H1 (cell line): ENCODE measurements at regions not wholly inside any gene's neighbourhood (a gene's known extent, or its start where the extent isn't known, plus 50 kb on each side); places are given as distances from the start of the nearest gene placed in this dataset.

Source experiments
- CBX5 ChIP-seq: fragments of 300-800, 300-1000 bp; sonication (generic); IDR thresholded peaks from 2 replicates; pipeline ENCODE4 v1.7.1; 2016; ENCODE audit warnings: antibody characterized with exemption, low read length, low read depth
- CHD7 ChIP-seq: fragments of 300-600 bp; sonication (generic); IDR thresholded peaks from 2 replicates; pipeline ENCODE4 v1.7.1; 2012; ENCODE audit warnings: low read length, moderate library complexity, mild to moderate bottlenecking, inconsistent platforms; ENCODE audit not compliant: insufficient replicate concordance
- CREB1 ChIP-seq: IDR thresholded peaks from 2 replicates; pipeline ENCODE4 v1.6.1; 2012; ENCODE audit warnings: inconsistent platforms
- EGR1 ChIP-seq: IDR thresholded peaks from 2 replicates; pipeline ENCODE4 v1.6.1; 2011; ENCODE audit warnings: low read depth, low read length, borderline replicate concordance
- JUND ChIP-seq: IDR thresholded peaks from 2 replicates; pipeline ENCODE4 v1.6.1; 2011; ENCODE audit warnings: mild to moderate bottlenecking, improper control_type of control experiment, low read length
- MAFK ChIP-seq: IDR thresholded peaks from 2 replicates; pipeline ENCODE4 v1.6.1; 2012; ENCODE audit warnings: low read depth, mild to moderate bottlenecking, improper control_type of control experiment, low read length
- RNF2 ChIP-seq: fragments of 200-900, 300-1000 bp; sonication (generic); IDR thresholded peaks from 2 replicates; pipeline ENCODE4 v1.7.1; 2016; ENCODE audit warnings: borderline replicate concordance, low read depth, mild to moderate bottlenecking, antibody characterized with exemption, low read length; ENCODE audit not compliant: poor library complexity, severe bottlenecking; ENCODE audit errors: missing control alignments
- SP2 ChIP-seq: IDR thresholded peaks from 2 replicates; pipeline ENCODE4 v1.6.1; 2012; ENCODE audit warnings: mild to moderate bottlenecking, low read length, inconsistent platforms
- SUZ12 ChIP-seq: fragments of 200-600 bp; sonication (generic); IDR thresholded peaks from 2 replicates; pipeline ENCODE4 v1.6.1; 2012; ENCODE audit warnings: mild to moderate bottlenecking, inconsistent platforms, low read length, moderate library complexity, mixed read lengths
- TEAD4 ChIP-seq: IDR thresholded peaks from 2 replicates; pipeline ENCODE4 v1.6.1; 2012; ENCODE audit warnings: low read depth, low read length, inconsistent platforms, mixed read lengths

- TF ChIP-seq CHD7 (no peak), MAFK (no peak), SUZ12 (no peak), JUND (no peak), EGR1 (no peak), SP2 (no peak), CREB1 (no peak), CBX5 (no peak), RNF2 (no peak), TEAD4 (no peak)
These were observed 77.6 kb upstream of the SYT6 start (continued) for GRCh38 chr1:114231301-114231700.
